K562 (cell line): ENCODE measurements at regions not wholly inside any gene's neighbourhood (a gene's known extent, or its start where the extent isn't known, plus 50 kb on each side); places are given as distances from the start of the nearest gene placed in this dataset.

Source experiments
- ARNT ChIP-seq, 2 experiments: fragments of 450-650 bp; IDR thresholded peaks; 2 replicates each; pipeline ENCODE4 v1.6.1; 2016; ENCODE audit warnings: mild to moderate bottlenecking in 1 of 2
- CBX5 ChIP-seq: IDR thresholded peaks from 2 replicates; pipeline ENCODE4 v1.6.1; 2014; ENCODE audit warnings: low read depth, borderline replicate concordance
- CHD2 ChIP-seq: IDR thresholded peaks from 2 replicates; pipeline ENCODE4 v1.6.1; 2011; ENCODE audit warnings: low read depth, low read length
- HSF4 ChIP-seq: fragments of 250-450 bp; sonication (Bioruptor Pico); IDR thresholded peaks from 2 replicates; pipeline ENCODE4 v2.1.2; 2022; ENCODE audit warnings: mild to moderate bottlenecking, moderate library complexity, borderline replicate concordance
- RUNX1 ChIP-seq: sonication (generic); IDR thresholded peaks from 2 replicates; pipeline ENCODE4 v1.6.1; 2016; ENCODE audit warnings: antibody characterized with exemption, low read depth
- TCFL5 ChIP-seq: fragments of 250-450 bp; sonication (Bioruptor Pico); conservative IDR thresholded peaks from 2 replicates; pipeline ENCODE4 v1.6.1; 2021; ENCODE audit warnings: mild to moderate bottlenecking, moderate library complexity, matching md5 sums
- ZNF644 ChIP-seq: fragments of 200-800 bp; sonication (Bioruptor generic); IDR thresholded peaks from 2 replicates; pipeline ENCODE4 v1.6.1; 2016; ENCODE audit warnings: low read depth, missing genetic modification characterization, missing compliant biosample characterization
- TF ChIP-seq, protein P1 (sequence below), 3 experiments: fragments of 200-800 bp in 1 of 3; fragments of 250-450 bp in 1 of 3; fragments of 450-650 bp in 1 of 3; sonication (Bioruptor Pico) in 1 of 3; sonication (Bioruptor generic) in 1 of 3; formaldehyde crosslinking in 1 of 3; IDR thresholded peaks; 2 replicates each; pipeline versions ENCODE4 v1.6.1 to v1.8.0; 2016 to 2022; ENCODE audit warnings: mild to moderate bottlenecking in 2 of 3, missing genetic modification characterization in 2 of 3, missing compliant biosample characterization in 1 of 3, moderate library complexity in 1 of 3
- TF ChIP-seq, protein P2 (sequence below): sonication (generic); formaldehyde crosslinking; IDR thresholded peaks from 2 replicates; pipeline ENCODE4 v1.8.0; 2022; ENCODE audit warnings: mild to moderate bottlenecking, missing genetic modification reagents

DNA sequence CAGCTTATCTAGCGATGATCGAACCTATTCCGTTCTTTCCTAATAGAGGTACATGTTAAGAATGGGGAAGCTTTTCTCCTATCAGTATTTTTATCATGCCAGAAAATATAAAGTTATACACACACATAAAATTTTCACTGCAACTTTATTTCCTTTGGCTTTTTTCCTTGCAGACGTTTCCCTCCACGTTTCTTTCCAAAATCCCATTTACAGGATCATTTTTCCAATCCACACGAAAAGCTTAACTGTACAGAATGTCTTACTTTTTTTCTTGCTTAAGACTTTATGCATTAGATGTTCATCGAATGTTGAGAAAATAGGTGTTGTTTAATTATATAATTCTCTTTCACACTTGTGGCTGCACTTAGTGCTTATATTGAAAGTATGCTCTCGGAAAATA lies 62.9 kb upstream of the HDGFL1 start (continued):
- TF ChIP-seq, protein P1, sequence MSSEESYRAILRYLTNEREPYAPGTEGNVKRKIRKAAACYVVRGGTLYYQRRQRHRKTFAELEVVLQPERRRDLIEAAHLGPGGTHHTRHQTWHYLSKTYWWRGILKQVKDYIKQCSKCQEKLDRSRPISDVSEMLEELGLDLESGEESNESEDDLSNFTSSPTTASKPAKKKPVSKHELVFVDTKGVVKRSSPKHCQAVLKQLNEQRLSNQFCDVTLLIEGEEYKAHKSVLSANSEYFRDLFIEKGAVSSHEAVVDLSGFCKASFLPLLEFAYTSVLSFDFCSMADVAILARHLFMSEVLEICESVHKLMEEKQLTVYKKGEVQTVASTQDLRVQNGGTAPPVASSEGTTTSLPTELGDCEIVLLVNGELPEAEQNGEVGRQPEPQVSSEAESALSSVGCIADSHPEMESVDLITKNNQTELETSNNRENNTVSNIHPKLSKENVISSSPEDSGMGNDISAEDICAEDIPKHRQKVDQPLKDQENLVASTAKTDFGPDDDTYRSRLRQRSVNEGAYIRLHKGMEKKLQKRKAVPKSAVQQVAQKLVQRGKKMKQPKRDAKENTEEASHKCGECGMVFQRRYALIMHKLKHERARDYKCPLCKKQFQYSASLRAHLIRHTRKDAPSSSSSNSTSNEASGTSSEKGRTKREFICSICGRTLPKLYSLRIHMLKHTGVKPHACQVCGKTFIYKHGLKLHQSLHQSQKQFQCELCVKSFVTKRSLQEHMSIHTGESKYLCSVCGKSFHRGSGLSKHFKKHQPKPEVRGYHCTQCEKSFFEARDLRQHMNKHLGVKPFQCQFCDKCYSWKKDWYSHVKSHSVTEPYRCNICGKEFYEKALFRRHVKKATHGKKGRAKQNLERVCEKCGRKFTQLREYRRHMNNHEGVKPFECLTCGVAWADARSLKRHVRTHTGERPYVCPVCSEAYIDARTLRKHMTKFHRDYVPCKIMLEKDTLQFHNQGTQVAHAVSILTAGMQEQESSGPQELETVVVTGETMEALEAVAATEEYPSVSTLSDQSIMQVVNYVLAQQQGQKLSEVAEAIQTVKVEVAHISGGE (CRISPR knock-in tag; IDR thresholded peaks at IDR 0.05) = no peak
- TF ChIP-seq CBX5 (no peak), RUNX1 (no peak), ZNF644 (no peak), ARNT (IDR thresholded peaks at IDR 0.05) (no peak), HSF4 (CRISPR knock-in tag) (no peak), TCFL5 (no peak), CHD2 (no peak)
- TF ChIP-seq, protein P2, sequence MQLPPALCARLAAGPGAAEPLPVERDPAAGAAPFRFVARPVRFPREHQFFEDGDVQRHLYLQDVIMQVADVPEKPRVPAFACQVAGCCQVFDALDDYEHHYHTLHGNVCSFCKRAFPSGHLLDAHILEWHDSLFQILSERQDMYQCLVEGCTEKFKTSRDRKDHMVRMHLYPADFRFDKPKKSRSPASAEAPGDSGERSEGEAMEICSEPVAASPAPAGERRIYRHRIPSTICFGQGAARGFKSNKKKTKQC (CRISPR knock-in tag) = no peak
